Activated CD4-positive, alpha-beta memory T cell treated with anti-CD3 and anti-CD28 coated beads for 36 hours (primary cell): ENCODE measurements at regions not wholly inside any gene's neighbourhood (a gene's known extent, or its start where the extent isn't known, plus 50 kb on each side); places are given as distances from the start of the nearest gene placed in this dataset.

Source experiments
- CTCF ChIA-PET: fragments of 350-600 bp; sonication (Branson Sonifier 250); formaldehyde crosslinking; loops from one replicate; lab custom pipeline; 2021; ENCODE audit warnings: antibody characterized with exemption, inconsistent platforms; lab: Charles Lee
- POLR2A ChIA-PET: fragments of 350-600 bp; sonication (Branson Sonifier 250); formaldehyde crosslinking; loops from one replicate; lab custom pipeline; 2021; ENCODE audit warnings: antibody characterized with exemption; lab: Charles Lee
- DNase-seq: peaks from one replicate; pipeline ENCODE4 v3.0.0-alpha.2; 2020
- H3K27ac Mint-ChIP-seq: one replicate; pipeline ENCODE4 v1.8.0; 2021; ENCODE audit warnings: mixed read lengths
- H3K27me3 Mint-ChIP-seq: one replicate; pipeline ENCODE4 v1.8.0; 2021; ENCODE audit warnings: mixed read lengths
- H3K36me3 Mint-ChIP-seq: one replicate; pipeline ENCODE4 v1.8.0; 2021; ENCODE audit warnings: mixed read lengths
- H3K4me1 Mint-ChIP-seq: one replicate; pipeline ENCODE4 v1.8.0; 2021; ENCODE audit warnings: low read depth, mixed read lengths
- H3K4me3 Mint-ChIP-seq: one replicate; pipeline ENCODE4 v1.8.0; 2021; ENCODE audit warnings: mild to moderate bottlenecking, mixed read lengths
- H3K9me3 Mint-ChIP-seq: one replicate; pipeline ENCODE4 v1.8.0; 2021; ENCODE audit warnings: mixed read lengths
- intact Hi-C: fragments of 100-400 bp; cut with micrococcal nuclease; formaldehyde crosslinking; loops from one replicate; pipeline ENCODE4 v1.15.1; 2023

DNA sequence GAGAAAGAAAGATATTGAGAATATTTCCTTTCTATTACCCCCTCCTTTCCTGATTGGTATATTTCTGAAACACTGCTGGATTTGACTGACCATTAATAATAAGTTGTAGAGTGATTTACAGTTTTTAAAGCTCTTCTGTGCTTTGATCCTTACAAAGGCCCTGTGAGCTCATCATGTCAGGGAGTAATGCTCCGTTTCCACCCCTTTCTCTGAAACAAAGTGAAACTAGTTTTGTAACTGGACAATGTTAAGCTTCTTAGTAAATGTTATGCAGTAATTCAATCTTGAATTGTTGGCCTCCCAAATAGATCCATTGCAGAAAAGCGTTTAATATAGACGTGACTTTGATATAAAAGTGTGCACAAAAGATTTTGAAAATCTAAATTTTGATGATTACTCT, 190.1 kb upstream of the GNPDA2 start:
- H3K9me3 Mint-ChIP-seq = no peaks in the 10 kb centered on the region
- no peaks in the 10 kb centered on the region for H3K27me3 Mint-ChIP-seq
- intact Hi-C loops = no loop called here
- H3K4me1 Mint-ChIP-seq = no peaks in the 10 kb centered on the region
- H3K27ac Mint-ChIP-seq = no peak overlapping the region
- no peak overlapping the region for H3K4me3 Mint-ChIP-seq
- no peaks in the 10 kb centered on the region for H3K36me3 Mint-ChIP-seq
- ChIA-PET POLR2A (no interaction called here), CTCF (no interaction called here)
- DNase-seq = no peak

GRCh38 chr4:44914748-44915147, 188.4 kb upstream of the GNPDA2 start:
- no peaks in the 10 kb centered on the region for H3K4me1 Mint-ChIP-seq
- no peaks in the 10 kb centered on the region for H3K9me3 Mint-ChIP-seq
- H3K36me3 Mint-ChIP-seq = no peaks in the 10 kb centered on the region
- H3K4me3 Mint-ChIP-seq = no peak overlapping the region
- intact Hi-C loops = no loop called here
- DNase-seq = no peak
- ChIA-PET CTCF (no interaction called here), POLR2A (no interaction called here)
- H3K27me3 Mint-ChIP-seq = no peaks in the 10 kb centered on the region
- no peak overlapping the region for H3K27ac Mint-ChIP-seq

GRCh38 chr4:44914223-44914622, 187.9 kb upstream of the GNPDA2 start:
- Mint-ChIP-seq H3K36me3 (no peaks in the 10 kb centered on the region), H3K27ac (no peak overlapping the region), H3K9me3 (no peaks in the 10 kb centered on the region), H3K4me3 (no peak overlapping the region), H3K4me1 (no peaks in the 10 kb centered on the region), H3K27me3 (no peaks in the 10 kb centered on the region)
- intact Hi-C loops = no loop called here
- CTCF ChIA-PET = no interaction called here
- POLR2A ChIA-PET = no interaction called here
- DNase-seq = no peak

DNA sequence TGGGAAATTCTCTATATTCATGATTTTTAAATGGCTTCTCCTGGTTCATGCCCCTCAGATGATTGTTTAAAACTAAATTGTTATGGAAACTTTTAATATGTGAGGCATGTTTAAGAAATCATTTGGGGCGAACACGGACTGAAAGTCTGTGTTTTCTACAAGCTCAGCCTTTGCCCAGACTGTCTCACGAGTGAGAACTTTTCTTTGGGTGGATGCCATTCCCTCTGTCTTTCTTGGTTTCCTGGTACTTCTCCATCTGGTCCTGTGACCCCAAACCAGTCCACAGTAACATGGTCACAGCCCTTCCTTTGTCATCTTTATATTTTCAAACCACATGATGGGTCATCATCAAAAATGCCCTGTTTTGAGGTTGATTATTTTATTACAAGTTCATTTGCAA, 186.6 kb upstream of the GNPDA2 start:
- ChIA-PET CTCF (no interaction called here), POLR2A (no interaction called here)
- no peak overlapping the region for H3K4me3 Mint-ChIP-seq
- H3K36me3 Mint-ChIP-seq = no peaks in the 10 kb centered on the region
- H3K9me3 Mint-ChIP-seq = no peaks in the 10 kb centered on the region
- H3K4me1 Mint-ChIP-seq = no peaks in the 10 kb centered on the region
- H3K27ac Mint-ChIP-seq = no peak overlapping the region
- intact Hi-C loops = no loop called here
- no peaks in the 10 kb centered on the region for H3K27me3 Mint-ChIP-seq
- DNase-seq = no peak

GRCh38 chr4:44908565-44908964, 182.2 kb upstream of the GNPDA2 start:
- CTCF ChIA-PET = no interaction called here
- no peaks in the 10 kb centered on the region for H3K9me3 Mint-ChIP-seq
- H3K36me3 Mint-ChIP-seq = no peaks in the 10 kb centered on the region
- POLR2A ChIA-PET = no interaction called here
- intact Hi-C loops = no loop called here
- DNase-seq = no peak
- H3K27ac Mint-ChIP-seq = no peak overlapping the region
- H3K4me3 Mint-ChIP-seq = no peak overlapping the region
- no peaks in the 10 kb centered on the region for H3K4me1 Mint-ChIP-seq
- H3K27me3 Mint-ChIP-seq = no peaks in the 10 kb centered on the region

- H3K27me3 Mint-ChIP-seq = no peaks in the 10 kb centered on the region
- ChIA-PET CTCF (no interaction called here), POLR2A (no interaction called here)
- intact Hi-C loops = no loop called here
- H3K9me3 Mint-ChIP-seq = no peaks in the 10 kb centered on the region
- H3K4me3 Mint-ChIP-seq = no peak overlapping the region
- H3K36me3 Mint-ChIP-seq = no peaks in the 10 kb centered on the region
- no peaks in the 10 kb centered on the region for H3K4me1 Mint-ChIP-seq
- H3K27ac Mint-ChIP-seq = no peak overlapping the region
- no peak for DNase-seq
Observed at GRCh38 chr4:44872246-44872645, 145.9 kb upstream of the GNPDA2 start.

DNA sequence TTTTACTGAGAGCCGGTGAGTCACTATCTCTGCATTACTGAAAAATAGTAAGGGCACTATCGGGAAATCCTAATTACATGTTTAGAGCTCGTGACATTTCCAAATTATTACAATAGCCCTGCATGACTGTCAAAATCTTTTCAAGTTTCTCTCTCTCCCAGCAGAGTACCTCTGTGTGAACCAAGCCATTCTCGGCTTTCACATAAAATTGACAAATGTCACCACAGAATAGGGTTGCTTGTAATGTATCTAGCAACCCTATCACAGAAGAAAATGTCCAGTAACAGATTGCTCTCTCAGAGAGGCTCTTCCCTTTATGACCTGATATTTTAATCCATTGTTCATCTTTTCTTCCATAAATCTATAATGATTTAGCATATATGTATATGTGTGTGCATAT, 144.8 kb upstream of the GNPDA2 start:
- intact Hi-C loops = no loop called here
- Mint-ChIP-seq H3K36me3 (no peaks in the 10 kb centered on the region), H3K4me3 (no peak overlapping the region), H3K27me3 (no peaks in the 10 kb centered on the region), H3K27ac (no peak overlapping the region), H3K9me3 (no peaks in the 10 kb centered on the region), H3K4me1 (no peaks in the 10 kb centered on the region)
- POLR2A ChIA-PET = no interaction called here
- DNase-seq = no peak
- CTCF ChIA-PET = no interaction called here

GRCh38 chr4:44869985-44870384, 143.6 kb upstream of the GNPDA2 start:
- Mint-ChIP-seq H3K4me1 (no peaks in the 10 kb centered on the region), H3K4me3 (no peak overlapping the region), H3K27me3 (no peaks in the 10 kb centered on the region), H3K36me3 (no peaks in the 10 kb centered on the region), H3K9me3 (no peaks in the 10 kb centered on the region), H3K27ac (no peak overlapping the region)
- ChIA-PET POLR2A (no interaction called here), CTCF (no interaction called here)
- intact Hi-C loops = no loop called here
- DNase-seq = no peak

GRCh38 chr4:44869222-44869882, 143.0 kb upstream of the GNPDA2 start:
- DNase-seq = no peak
- CTCF ChIA-PET = no interaction called here
- POLR2A ChIA-PET = no interaction called here
- H3K36me3 Mint-ChIP-seq = no peaks in the 10 kb centered on the region
- H3K4me1 Mint-ChIP-seq = no peaks in the 10 kb centered on the region
- H3K27me3 Mint-ChIP-seq = no peaks in the 10 kb centered on the region
- H3K4me3 Mint-ChIP-seq = no peak overlapping the region
- H3K9me3 Mint-ChIP-seq = peaks cover 4% of the 10 kb centered on the region
- intact Hi-C loops = no loop called here
- no peak overlapping the region for H3K27ac Mint-ChIP-seq

- intact Hi-C loops = no loop called here
- no peaks in the 10 kb centered on the region for H3K36me3 Mint-ChIP-seq
- ChIA-PET CTCF (no interaction called here), POLR2A (no interaction called here)
- H3K27ac Mint-ChIP-seq = no peak overlapping the region
- H3K4me1 Mint-ChIP-seq = no peaks in the 10 kb centered on the region
- peaks cover 4% of the 10 kb centered on the region for H3K9me3 Mint-ChIP-seq
- H3K27me3 Mint-ChIP-seq = no peaks in the 10 kb centered on the region
- H3K4me3 Mint-ChIP-seq = no peak overlapping the region
- DNase-seq = no peak
Observed at GRCh38 chr4:44861756-44862155, 135.4 kb upstream of the GNPDA2 start.

DNA sequence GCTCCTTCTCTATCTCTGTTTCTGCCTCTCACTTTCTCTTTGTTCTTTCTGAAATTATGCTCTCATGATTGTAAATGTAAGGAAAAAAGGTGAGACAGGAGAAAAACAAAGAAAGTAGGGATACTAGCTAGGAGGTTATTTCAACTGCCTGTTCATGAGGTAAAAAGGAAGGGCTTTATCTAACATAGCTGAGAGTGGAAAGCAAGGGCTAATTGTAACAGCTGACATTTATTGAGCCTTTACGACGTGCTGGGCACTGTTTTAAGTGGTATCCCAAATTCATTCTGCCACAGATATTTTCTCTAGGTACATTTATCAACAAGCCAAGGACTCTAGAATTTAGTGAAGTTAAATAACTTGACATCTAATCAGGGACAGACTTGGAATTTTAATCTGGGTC, 133.1 kb upstream of the GNPDA2 start:
- Mint-ChIP-seq H3K36me3 (no peaks in the 10 kb centered on the region), H3K27me3 (no peaks in the 10 kb centered on the region), H3K4me1 (no peaks in the 10 kb centered on the region), H3K27ac (no peak overlapping the region), H3K9me3 (peaks cover 3% of the 10 kb centered on the region), H3K4me3 (no peak overlapping the region)
- POLR2A ChIA-PET = no interaction called here
- intact Hi-C loops = no loop called here
- DNase-seq = no peak
- CTCF ChIA-PET = no interaction called here

DNA sequence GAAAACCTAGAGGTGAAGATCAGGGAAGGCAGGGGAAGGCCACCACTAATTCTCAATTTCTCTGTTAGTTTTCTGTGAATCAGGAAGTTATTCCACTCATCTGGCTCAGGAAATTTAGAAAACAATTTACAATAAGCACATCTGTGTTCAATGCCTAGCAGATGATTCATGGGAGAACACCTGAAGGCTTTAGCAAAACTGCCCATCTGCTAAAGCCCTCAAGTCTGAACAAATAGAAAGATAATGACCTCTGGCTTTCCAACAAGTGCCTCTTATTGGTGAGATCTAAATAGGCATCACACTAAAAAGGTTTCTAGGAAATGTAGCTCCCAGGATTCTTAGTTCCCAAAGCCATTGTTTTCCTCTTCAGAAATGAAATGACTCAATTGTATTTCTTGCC, 122.1 kb upstream of the GNPDA2 start:
- DNase-seq = no peak
- ChIA-PET CTCF (no interaction called here), POLR2A (no interaction called here)
- intact Hi-C loops = no loop called here
- Mint-ChIP-seq H3K4me3 (no peak overlapping the region), H3K36me3 (no peaks in the 10 kb centered on the region), H3K27me3 (no peaks in the 10 kb centered on the region), H3K9me3 (peaks cover 14% of the 10 kb centered on the region), H3K4me1 (no peaks in the 10 kb centered on the region), H3K27ac (no peak overlapping the region)

DNA sequence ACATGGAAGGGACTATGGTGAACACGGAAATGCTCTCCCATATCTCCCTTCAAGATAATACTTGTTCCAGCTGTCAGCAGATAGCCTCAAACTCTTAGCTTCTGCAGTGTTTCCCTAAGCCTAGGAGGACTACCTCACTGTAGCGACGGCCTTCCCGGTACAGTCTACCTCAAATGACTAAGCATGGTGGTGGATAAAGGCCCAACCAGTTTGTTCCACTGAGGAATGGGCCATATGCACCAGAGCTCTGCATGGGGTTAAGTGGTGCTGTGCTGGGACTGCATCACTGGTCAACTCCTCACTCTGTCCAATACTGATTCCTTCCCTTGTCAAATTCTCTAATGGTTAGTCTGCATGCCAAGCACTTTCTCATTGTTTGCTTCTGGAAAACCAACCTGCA, 119.6 kb upstream of the GNPDA2 start:
- Mint-ChIP-seq H3K4me3 (no peak overlapping the region), H3K4me1 (no peaks in the 10 kb centered on the region), H3K9me3 (no peaks in the 10 kb centered on the region), H3K27me3 (peaks cover 2% of the 10 kb centered on the region), H3K36me3 (no peaks in the 10 kb centered on the region), H3K27ac (no peak overlapping the region)
- DNase-seq = no peak
- CTCF ChIA-PET = no interaction called here
- POLR2A ChIA-PET = no interaction called here
- intact Hi-C loops = no loop called here
